Liver (tissue), 7 donors: ENCODE measurements at regions not wholly inside any gene's neighbourhood (a gene's known extent, or its start where the extent isn't known, plus 50 kb on each side); places are given as distances from the start of the nearest gene placed in this dataset.

ENCODE experiments used
- DNase-seq: peaks from one replicate; pipeline ENCODE4 v3.0.0-alpha.2; 2017; ENCODE audit warnings: low spot score
- H3K27ac ChIP-seq, 2 donors: one replicate each; pipeline ENCODE4 v1.7.0; 2013; ENCODE audit warnings: inconsistent platforms in 2 of 2, low read length in 2 of 2, control low read depth in 1 of 2, low read depth in 1 of 2, mild to moderate bottlenecking in 1 of 2
- H3K27me3 ChIP-seq, 4 donors: one replicate each; pipeline versions ENCODE4 v1.6.1 to v1.7.0; 2013; ENCODE audit warnings: low read length in 3 of 4, inconsistent platforms in 1 of 4, mild to moderate bottlenecking in 1 of 4, moderate library complexity in 1 of 4; ENCODE audit not compliant: control insufficient read depth in 4 of 4, insufficient read depth in 4 of 4
- H3K36me3 ChIP-seq, 4 donors: one replicate each; pipeline versions ENCODE4 v1.6.1 to v1.7.0; 2013; ENCODE audit warnings: low read length in 3 of 4, mild to moderate bottlenecking in 3 of 4, low read depth in 1 of 4, moderate library complexity in 1 of 4; ENCODE audit not compliant: control insufficient read depth in 4 of 4, insufficient read depth in 3 of 4
- H3K4me1 ChIP-seq, 4 donors: one replicate each; pipeline versions ENCODE4 v1.6.1 to v1.7.0; 2013; ENCODE audit warnings: low read length in 3 of 4, mild to moderate bottlenecking in 3 of 4, moderate library complexity in 1 of 4; ENCODE audit not compliant: control insufficient read depth in 4 of 4, insufficient read depth in 4 of 4
- H3K4me3 ChIP-seq, 3 donors: one replicate each; pipeline versions ENCODE4 v1.6.1 to v1.7.0; 2013; ENCODE audit warnings: low read length in 3 of 3, control low read depth in 1 of 3, low read depth in 1 of 3, mild to moderate bottlenecking in 1 of 3
- H3K9ac ChIP-seq, 2 donors: one replicate each; pipeline ENCODE4 v1.7.0; 2013; ENCODE audit warnings: low read length in 2 of 2, mild to moderate bottlenecking in 2 of 2, moderate library complexity in 2 of 2, control low read depth in 1 of 2, low read depth in 1 of 2
- H3K9me3 ChIP-seq, 4 donors: one replicate each; pipeline versions ENCODE4 v1.6.1 to v1.7.0; 2013; ENCODE audit warnings: low read length in 3 of 4; ENCODE audit not compliant: control insufficient read depth in 4 of 4
- EGR1 ChIP-seq, 2 donors: IDR thresholded peaks; 2 replicates each; pipeline ENCODE4 v1.6.1; 2016 to 2018; ENCODE audit warnings: antibody characterized with exemption in 2 of 2, low read depth in 2 of 2
- HNF4A ChIP-seq, 2 donors: conservative IDR thresholded peaks; 2 replicates each; pipeline ENCODE4 v1.6.1; 2016; ENCODE audit warnings: antibody characterized with exemption in 2 of 2, mild to moderate bottlenecking in 2 of 2
- HNF4G ChIP-seq: IDR thresholded peaks from 2 replicates; pipeline ENCODE4 v1.6.1; 2016; ENCODE audit warnings: antibody characterized with exemption
- JUND ChIP-seq, 2 donors: IDR thresholded peaks; 2 replicates each; pipeline ENCODE4 v1.6.1; 2016; ENCODE audit warnings: antibody characterized with exemption in 2 of 2
- MAX ChIP-seq: IDR thresholded peaks from 2 replicates; pipeline ENCODE4 v1.6.1; 2016; ENCODE audit warnings: antibody characterized with exemption
- RAD21 ChIP-seq, 2 donors: IDR thresholded peaks; 2 replicates each; pipeline ENCODE4 v1.6.1; 2016; ENCODE audit warnings: antibody characterized with exemption in 2 of 2, mild to moderate bottlenecking in 2 of 2
- RXRA ChIP-seq, 2 donors: IDR thresholded peaks; 2 replicates each; pipeline ENCODE4 v1.6.1; 2017 to 2018; ENCODE audit warnings: antibody characterized with exemption in 2 of 2, mild to moderate bottlenecking in 1 of 2
- SP1 ChIP-seq: IDR thresholded peaks from 2 replicates; pipeline ENCODE4 v1.6.1; 2018; ENCODE audit warnings: antibody characterized with exemption, mild to moderate bottlenecking
- TAF1 ChIP-seq: conservative IDR thresholded peaks from 2 replicates; pipeline ENCODE4 v1.6.1; 2016; ENCODE audit warnings: antibody characterized with exemption, mild to moderate bottlenecking
- YY1 ChIP-seq: IDR thresholded peaks from 2 replicates; pipeline ENCODE4 v1.6.1; 2016; ENCODE audit warnings: antibody characterized with exemption, mild to moderate bottlenecking
- ZBTB33 ChIP-seq: IDR thresholded peaks from 2 replicates; pipeline ENCODE4 v1.6.1; 2016; ENCODE audit warnings: antibody characterized with exemption
- TF ChIP-seq, protein P1 (sequence below): fragments of 150-350 bp; IDR thresholded peaks from 2 replicates; pipeline ENCODE4 v1.5.1; 2017; ENCODE audit warnings: improper control_type of control experiment, low read depth, low read length; ENCODE audit not compliant: missing input control
- TF ChIP-seq, protein P2 (sequence below): IDR thresholded peaks from 2 replicates; pipeline ENCODE4 v1.6.1; 2016; ENCODE audit warnings: antibody characterized with exemption
- TF ChIP-seq, protein P3 (sequence below): IDR thresholded peaks from 2 replicates; pipeline ENCODE4 v1.6.1; 2016; ENCODE audit warnings: antibody characterized with exemption, mild to moderate bottlenecking
- donor health status: healthy.
- donor health status: healthy.
- donor health status: healthy.
- donor health status: healthy.

- no peaks in the 10 kb centered on the region for H3K27me3 ChIP-seq
- DNase-seq, result no peak
These were observed 1442.8 kb upstream of the ALCAM start for GRCh38 chr3:103923907-103924306.

More at GRCh38 chr3:103923907-103924306, 1442.8 kb upstream of the ALCAM start:
- no peak overlapping the region for H3K27ac ChIP-seq
- peaks cover 0 to 5% (median 0%) of the 10 kb centered on the region in 4 donors for H3K4me1 ChIP-seq
- H3K9me3 ChIP-seq, result no peaks in the 10 kb centered on the region
- no peak for TF ChIP-seq RAD21 (IDR thresholded peaks at IDR 0.05)
- TF ChIP-seq EGR1 (IDR thresholded peaks at IDR 0.05; ENCODE audit: low read depth in 2 of 2), result no peak
- no peak for TF ChIP-seq ZBTB33
- no peak for TF ChIP-seq JUND (IDR thresholded peaks at IDR 0.05)
- no peak for TF ChIP-seq YY1
- TF ChIP-seq SP1, result no peak
- no peak for TF ChIP-seq HNF4A (conservative IDR thresholded peaks at IDR 0.05)
- TF ChIP-seq, protein P1, sequence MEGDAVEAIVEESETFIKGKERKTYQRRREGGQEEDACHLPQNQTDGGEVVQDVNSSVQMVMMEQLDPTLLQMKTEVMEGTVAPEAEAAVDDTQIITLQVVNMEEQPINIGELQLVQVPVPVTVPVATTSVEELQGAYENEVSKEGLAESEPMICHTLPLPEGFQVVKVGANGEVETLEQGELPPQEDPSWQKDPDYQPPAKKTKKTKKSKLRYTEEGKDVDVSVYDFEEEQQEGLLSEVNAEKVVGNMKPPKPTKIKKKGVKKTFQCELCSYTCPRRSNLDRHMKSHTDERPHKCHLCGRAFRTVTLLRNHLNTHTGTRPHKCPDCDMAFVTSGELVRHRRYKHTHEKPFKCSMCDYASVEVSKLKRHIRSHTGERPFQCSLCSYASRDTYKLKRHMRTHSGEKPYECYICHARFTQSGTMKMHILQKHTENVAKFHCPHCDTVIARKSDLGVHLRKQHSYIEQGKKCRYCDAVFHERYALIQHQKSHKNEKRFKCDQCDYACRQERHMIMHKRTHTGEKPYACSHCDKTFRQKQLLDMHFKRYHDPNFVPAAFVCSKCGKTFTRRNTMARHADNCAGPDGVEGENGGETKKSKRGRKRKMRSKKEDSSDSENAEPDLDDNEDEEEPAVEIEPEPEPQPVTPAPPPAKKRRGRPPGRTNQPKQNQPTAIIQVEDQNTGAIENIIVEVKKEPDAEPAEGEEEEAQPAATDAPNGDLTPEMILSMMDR, result no peak
- TF ChIP-seq RXRA (IDR thresholded peaks at IDR 0.05), result no peak
- no peak for TF ChIP-seq TAF1
- TF ChIP-seq, protein P2, sequence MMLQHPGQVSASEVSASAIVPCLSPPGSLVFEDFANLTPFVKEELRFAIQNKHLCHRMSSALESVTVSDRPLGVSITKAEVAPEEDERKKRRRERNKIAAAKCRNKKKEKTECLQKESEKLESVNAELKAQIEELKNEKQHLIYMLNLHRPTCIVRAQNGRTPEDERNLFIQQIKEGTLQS, result no peak
- no peak for TF ChIP-seq HNF4G
- no peak for TF ChIP-seq MAX
- TF ChIP-seq, protein P3, sequence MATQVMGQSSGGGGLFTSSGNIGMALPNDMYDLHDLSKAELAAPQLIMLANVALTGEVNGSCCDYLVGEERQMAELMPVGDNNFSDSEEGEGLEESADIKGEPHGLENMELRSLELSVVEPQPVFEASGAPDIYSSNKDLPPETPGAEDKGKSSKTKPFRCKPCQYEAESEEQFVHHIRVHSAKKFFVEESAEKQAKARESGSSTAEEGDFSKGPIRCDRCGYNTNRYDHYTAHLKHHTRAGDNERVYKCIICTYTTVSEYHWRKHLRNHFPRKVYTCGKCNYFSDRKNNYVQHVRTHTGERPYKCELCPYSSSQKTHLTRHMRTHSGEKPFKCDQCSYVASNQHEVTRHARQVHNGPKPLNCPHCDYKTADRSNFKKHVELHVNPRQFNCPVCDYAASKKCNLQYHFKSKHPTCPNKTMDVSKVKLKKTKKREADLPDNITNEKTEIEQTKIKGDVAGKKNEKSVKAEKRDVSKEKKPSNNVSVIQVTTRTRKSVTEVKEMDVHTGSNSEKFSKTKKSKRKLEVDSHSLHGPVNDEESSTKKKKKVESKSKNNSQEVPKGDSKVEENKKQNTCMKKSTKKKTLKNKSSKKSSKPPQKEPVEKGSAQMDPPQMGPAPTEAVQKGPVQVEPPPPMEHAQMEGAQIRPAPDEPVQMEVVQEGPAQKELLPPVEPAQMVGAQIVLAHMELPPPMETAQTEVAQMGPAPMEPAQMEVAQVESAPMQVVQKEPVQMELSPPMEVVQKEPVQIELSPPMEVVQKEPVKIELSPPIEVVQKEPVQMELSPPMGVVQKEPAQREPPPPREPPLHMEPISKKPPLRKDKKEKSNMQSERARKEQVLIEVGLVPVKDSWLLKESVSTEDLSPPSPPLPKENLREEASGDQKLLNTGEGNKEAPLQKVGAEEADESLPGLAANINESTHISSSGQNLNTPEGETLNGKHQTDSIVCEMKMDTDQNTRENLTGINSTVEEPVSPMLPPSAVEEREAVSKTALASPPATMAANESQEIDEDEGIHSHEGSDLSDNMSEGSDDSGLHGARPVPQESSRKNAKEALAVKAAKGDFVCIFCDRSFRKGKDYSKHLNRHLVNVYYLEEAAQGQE, result no peak
- no peaks in the 10 kb centered on the region for H3K36me3 ChIP-seq
- no peak overlapping the region for H3K9ac ChIP-seq
- no peak overlapping the region for H3K4me3 ChIP-seq
